ENCODE measurements at regions not wholly inside any gene's neighbourhood (a gene's known extent, or its start where the extent isn't known, plus 50 kb on each side); places are given as distances from the start of the nearest gene placed in this dataset.

- no peak for ATAC-seq
- CTCF ChIA-PET, result interaction anchor here (0.6 kb wide), 1 partner anchor 178 kb away, joined by 3 read pairs; no protein-coding TSS in a partner anchor
Measured at GRCh38 chr6:113055061-113055460, 707.9 kb downstream of the RFPL4B start.

GRCh38 chr6:113055998-113056397 is 708.9 kb downstream of the RFPL4B start:
- ChIA-PET POLR2A (no interaction called here), CTCF (no interaction called here)
- DNase-seq (ENCODE audit: low read depth, low spot score) (no peak), ATAC-seq (no peak)
- no peaks in the 10 kb centered on the region for H3K27me3 ChIP-seq (ENCODE audit: control insufficient read depth, insufficient read depth, low read length)
- TF ChIP-seq REST (IDR thresholded peaks at IDR 0.05; ENCODE audit: insufficient read depth in 1 of 2, low read depth in 2 of 2, low read length in 1 of 2) (no peak), SIN3A (IDR thresholded peaks at IDR 0.05; ENCODE audit: borderline replicate concordance, insufficient read depth, low read depth, low read length) (no peak), TCF7L2 (IDR thresholded peaks at IDR 0.05; ENCODE audit: low read depth, low read length) (no peak), CTCF (IDR thresholded peaks at IDR 0.05) (no peak), POLR2AphosphoS5 (IDR thresholded peaks at IDR 0.05; ENCODE audit: low read depth, low read length) (no peak)
- H3K4me3 ChIP-seq (ENCODE audit: low read depth in 2 of 2, low read length in 2 of 2), result no peak overlapping the region
- H3K27ac ChIP-seq (ENCODE audit: low read length), result no peak overlapping the region
- H3K4me1 ChIP-seq (ENCODE audit: control insufficient read depth, insufficient read depth, low read length), result no peaks in the 10 kb centered on the region
- in situ Hi-C loops (cut with HindIII; ENCODE audit: low pct_unique_long_range_greater_than_20kb, low sequenced_read_pairs), result no loop called here
- BruUV-seq (replicated peaks), result no TSS peak
- H3K36me3 ChIP-seq (ENCODE audit: control insufficient read depth, insufficient read depth, low read length), result no peaks in the 10 kb centered on the region
- intact Hi-C loops (cut with micrococcal nuclease; ENCODE audit: unreplicated experiment), result no loop called here
- H3K9me3 ChIP-seq (ENCODE audit: control insufficient read depth, insufficient read depth, low read depth, low read length), result no peaks in the 10 kb centered on the region

More at GRCh38 chr6:113055061-113055460, 707.9 kb downstream of the RFPL4B start:
- Histone ChIP-seq H3K4me1 (ENCODE audit: control insufficient read depth, insufficient read depth, low read length) (no peaks in the 10 kb centered on the region), H3K4me3 (ENCODE audit: low read depth in 2 of 2, low read length in 2 of 2) (no peak overlapping the region), H3K27me3 (ENCODE audit: control insufficient read depth, insufficient read depth, low read length) (no peaks in the 10 kb centered on the region), H3K36me3 (ENCODE audit: control insufficient read depth, insufficient read depth, low read length) (no peaks in the 10 kb centered on the region), H3K27ac (ENCODE audit: low read length) (no peak overlapping the region), H3K9me3 (ENCODE audit: control insufficient read depth, insufficient read depth, low read depth, low read length) (no peaks in the 10 kb centered on the region)
- POLR2A ChIA-PET, result no interaction called here
- intact Hi-C loops (cut with micrococcal nuclease; ENCODE audit: unreplicated experiment) (no loop called here), in situ Hi-C loops (cut with HindIII; ENCODE audit: low pct_unique_long_range_greater_than_20kb, low sequenced_read_pairs) (no loop called here)
- no TSS peak for BruUV-seq (replicated peaks)
- TF ChIP-seq POLR2AphosphoS5 (IDR thresholded peaks at IDR 0.05; ENCODE audit: low read depth, low read length) (no peak), SIN3A (IDR thresholded peaks at IDR 0.05; ENCODE audit: borderline replicate concordance, insufficient read depth, low read depth, low read length) (no peak), REST (IDR thresholded peaks at IDR 0.05; ENCODE audit: insufficient read depth in 1 of 2, low read depth in 2 of 2, low read length in 1 of 2) (no peak), TCF7L2 (IDR thresholded peaks at IDR 0.05; ENCODE audit: low read depth, low read length) (no peak)
- no peak for DNase-seq (ENCODE audit: low read depth, low spot score)
